ENCODE measurements at regions not wholly inside any gene's neighbourhood (a gene's known extent, or its start where the extent isn't known, plus 50 kb on each side); places are given as distances from the start of the nearest gene placed in this dataset.

GRCh38 chr13:53127373-53127772, 98.8 kb downstream of the OLFM4 start:
- Histone ChIP-seq H3K27ac (no peak overlapping the region), H3K9me3 (no peaks in the 10 kb centered on the region), H3K27me3 (peaks cover 0 to 7% (median 0%) of the 10 kb centered on the region in 9 donors), H3K4me1 (no peaks in the 10 kb centered on the region), H3K4me3 (no peak overlapping the region), H3K36me3 (no peaks in the 10 kb centered on the region)
- TF ChIP-seq CTCF (IDR thresholded peaks at IDR 0.05) (no peak), POLR2A (IDR thresholded peaks at IDR 0.05) (no peak)
- intact Hi-C loops (cut with DNase I): no loop called here
- DNase-seq (no peak), ATAC-seq (no peak)
- WGBS, 4 donors: 46 to 65% (median 59%) methylated on average over 2 of the region's 2 CpGs

GRCh38 chr13:53129864-53130393, 101.3 kb downstream of the OLFM4 start:
- no peak for ATAC-seq
- intact Hi-C loops (cut with DNase I): no loop called here
- no peak overlapping the region for H3K4me3 ChIP-seq

GRCh38 chr13:53131361-53131760, 102.7 kb downstream of the OLFM4 start:
- no peaks in the 10 kb centered on the region for H3K4me1 ChIP-seq
- WGBS, 4 donors: 82 to 92% (median 91%) methylated on average over 3 of the region's 3 CpGs
- intact Hi-C loops (cut with DNase I): no loop called here

More at GRCh38 chr13:53129864-53130393, 101.3 kb downstream of the OLFM4 start:
- Histone ChIP-seq H3K36me3 (no peaks in the 10 kb centered on the region), H3K27me3 (peaks cover 0 to 14% (median 0%) of the 10 kb centered on the region in 9 donors), H3K27ac (no peak overlapping the region), H3K9me3 (no peaks in the 10 kb centered on the region), H3K4me1 (no peaks in the 10 kb centered on the region)
- 67 to 77% (median 73%) methylated on average over 2 of the region's 2 CpGs for WGBS, 4 donors
- no peak for TF ChIP-seq POLR2A (IDR thresholded peaks at IDR 0.05)
- TF ChIP-seq CTCF (IDR thresholded peaks at IDR 0.05): no peak
- no peak for DNase-seq

GRCh38 chr13:53135301-53135700, 106.7 kb downstream of the OLFM4 start:
- no peaks in the 10 kb centered on the region for H3K4me1 ChIP-seq
- no peaks in the 10 kb centered on the region for H3K9me3 ChIP-seq
- WGBS, 4 donors: 62 to 75% (median 71%) methylated on average over 2 of the region's 2 CpGs
- H3K36me3 ChIP-seq: no peaks in the 10 kb centered on the region
- ATAC-seq (no peak), DNase-seq (no peak)
- intact Hi-C loops (cut with DNase I): no loop called here
- H3K27me3 ChIP-seq: peaks cover 0 to 18% (median 0%) of the 10 kb centered on the region in 9 donors
- TF ChIP-seq CTCF (IDR thresholded peaks at IDR 0.05) (no peak), POLR2A (IDR thresholded peaks at IDR 0.05) (no peak)
- H3K27ac ChIP-seq: no peak overlapping the region
- H3K4me3 ChIP-seq: no peak overlapping the region

More at GRCh38 chr13:53131361-53131760, 102.7 kb downstream of the OLFM4 start:
- H3K27me3 ChIP-seq: peaks cover 0 to 14% (median 0%) of the 10 kb centered on the region in 9 donors
- no peak overlapping the region for H3K4me3 ChIP-seq
- H3K9me3 ChIP-seq: no peaks in the 10 kb centered on the region
- H3K36me3 ChIP-seq: no peaks in the 10 kb centered on the region
- no peak overlapping the region for H3K27ac ChIP-seq
- no peak for ATAC-seq
- no peak for TF ChIP-seq CTCF (IDR thresholded peaks at IDR 0.05)
- TF ChIP-seq POLR2A (IDR thresholded peaks at IDR 0.05): no peak
- DNase-seq: no peak
